ENCODE measurements at regions not wholly inside any gene's neighbourhood (a gene's known extent, or its start where the extent isn't known, plus 50 kb on each side); places are given as distances from the start of the nearest gene placed in this dataset.

- Histone ChIP-seq H3K27me3 (ENCODE audit: control insufficient read depth in 2 of 2, insufficient read depth in 1 of 2, low read length in 1 of 2) (no peaks in the 10 kb centered on the region), H3K36me3 (ENCODE audit: control insufficient read depth in 2 of 2, insufficient read depth in 2 of 2, low read length in 1 of 2) (no peaks in the 10 kb centered on the region), H3K4me3 (ENCODE audit: low read length in 2 of 2) (no peak overlapping the region), H3K27ac (ENCODE audit: low read depth in 1 of 2, low read length in 1 of 2) (no peak overlapping the region), H3K9me3 (ENCODE audit: control insufficient read depth in 2 of 2, insufficient read depth in 1 of 2, low read length in 1 of 2) (peaks cover 0 to 3% of the 10 kb centered on the region in 2 donors), H3K4me1 (ENCODE audit: control insufficient read depth in 2 of 2, insufficient read depth in 2 of 2, low read length in 2 of 2) (no peaks in the 10 kb centered on the region)
- 98% methylated on average over 1 of the region's 1 CpG for WGBS
- no peak for DNase-seq (ENCODE audit: low read depth in 6 of 9, low spot score in 9 of 9)
These were observed 1636.4 kb downstream of the SLITRK1 start for GRCh38 chr13:82245860-82246259.

GRCh38 chr13:82224806-82225205 lies 1657.5 kb downstream of the SLITRK1 start:
- DNase-seq (ENCODE audit: low read depth in 6 of 9, low spot score in 9 of 9), result no peak
- Histone ChIP-seq H3K27me3 (ENCODE audit: control insufficient read depth in 2 of 2, insufficient read depth in 1 of 2, low read length in 1 of 2) (no peaks in the 10 kb centered on the region), H3K27ac (ENCODE audit: low read depth in 1 of 2, low read length in 1 of 2) (no peak overlapping the region), H3K9me3 (ENCODE audit: control insufficient read depth in 2 of 2, insufficient read depth in 1 of 2, low read length in 1 of 2) (peaks cover 2 to 3% of the 10 kb centered on the region in 2 donors), H3K4me1 (ENCODE audit: control insufficient read depth in 2 of 2, insufficient read depth in 2 of 2, low read length in 2 of 2) (no peaks in the 10 kb centered on the region), H3K4me3 (ENCODE audit: low read length in 2 of 2) (no peak overlapping the region), H3K36me3 (ENCODE audit: control insufficient read depth in 2 of 2, insufficient read depth in 2 of 2, low read length in 1 of 2) (no peaks in the 10 kb centered on the region)
- WGBS, result 86% methylated on average over 3 of the region's 3 CpGs

DNA sequence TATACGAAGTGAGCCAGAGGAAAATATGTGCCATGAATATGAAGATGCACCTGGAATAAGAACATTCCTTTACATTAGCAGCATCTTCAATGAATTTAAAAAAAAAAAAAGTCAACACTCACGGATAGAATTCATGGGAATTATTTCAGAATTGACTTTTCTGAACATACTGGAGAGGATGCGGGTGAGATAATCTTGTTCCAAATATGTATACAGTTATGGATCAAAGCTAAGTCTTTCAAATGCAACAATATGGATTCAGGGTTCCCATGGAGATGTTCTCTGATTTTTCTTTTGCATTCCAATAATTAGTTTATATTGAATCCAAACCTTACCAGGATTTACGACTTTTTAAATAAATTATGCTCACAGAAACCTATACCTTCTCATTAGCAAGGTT lies 1660.7 kb downstream of the SLITRK1 start:
- Histone ChIP-seq H3K9me3 (ENCODE audit: control insufficient read depth in 2 of 2, insufficient read depth in 1 of 2, low read length in 1 of 2) (no peaks in the 10 kb centered on the region), H3K4me3 (ENCODE audit: low read length in 2 of 2) (no peak overlapping the region), H3K27ac (ENCODE audit: low read depth in 1 of 2, low read length in 1 of 2) (no peak overlapping the region), H3K4me1 (ENCODE audit: control insufficient read depth in 2 of 2, insufficient read depth in 2 of 2, low read length in 2 of 2) (no peaks in the 10 kb centered on the region), H3K36me3 (ENCODE audit: control insufficient read depth in 2 of 2, insufficient read depth in 2 of 2, low read length in 1 of 2) (no peaks in the 10 kb centered on the region), H3K27me3 (ENCODE audit: control insufficient read depth in 2 of 2, insufficient read depth in 1 of 2, low read length in 1 of 2) (no peaks in the 10 kb centered on the region)
- no peak for DNase-seq (ENCODE audit: low read depth in 6 of 9, low spot score in 9 of 9)
- WGBS, result 94% methylated on average over 4 of the region's 4 CpGs

DNA sequence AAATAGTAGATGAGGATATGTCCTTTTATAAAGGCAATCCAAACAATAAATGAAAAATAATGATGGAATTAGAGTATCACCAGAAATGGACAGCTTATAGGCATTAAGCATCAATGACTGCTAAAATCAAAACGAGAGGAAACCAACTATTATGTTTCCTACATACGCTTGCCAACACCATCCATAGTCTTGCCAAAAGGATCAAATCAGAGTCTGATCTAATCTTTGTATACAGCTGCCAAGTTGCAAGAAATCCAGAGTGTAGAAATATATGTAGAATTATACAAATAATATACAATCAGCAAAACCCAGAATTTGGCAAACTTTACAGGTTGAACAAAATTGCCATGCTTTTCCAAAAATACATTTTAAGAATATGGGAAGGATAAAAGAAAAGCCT lies 1661.6 kb downstream of the SLITRK1 start:
- no peak for DNase-seq (ENCODE audit: low read depth in 6 of 9, low spot score in 9 of 9)
- no peaks in the 10 kb centered on the region for H3K4me1 ChIP-seq (ENCODE audit: control insufficient read depth in 2 of 2, insufficient read depth in 2 of 2, low read length in 2 of 2)
- no peaks in the 10 kb centered on the region for H3K27me3 ChIP-seq (ENCODE audit: control insufficient read depth in 2 of 2, insufficient read depth in 1 of 2, low read length in 1 of 2)
- H3K36me3 ChIP-seq (ENCODE audit: control insufficient read depth in 2 of 2, insufficient read depth in 2 of 2, low read length in 1 of 2), result no peaks in the 10 kb centered on the region
- no peaks in the 10 kb centered on the region for H3K9me3 ChIP-seq (ENCODE audit: control insufficient read depth in 2 of 2, insufficient read depth in 1 of 2, low read length in 1 of 2)
- no peak overlapping the region for H3K4me3 ChIP-seq (ENCODE audit: low read length in 2 of 2)
- 81% methylated on average over 2 of the region's 2 CpGs for WGBS
- no peak overlapping the region for H3K27ac ChIP-seq (ENCODE audit: low read depth in 1 of 2, low read length in 1 of 2)

- WGBS, result 80% methylated on average over 1 of the region's 1 CpG
These were observed 1666.1 kb downstream of the SLITRK1 start for GRCh38 chr13:82216165-82216564.

DNA sequence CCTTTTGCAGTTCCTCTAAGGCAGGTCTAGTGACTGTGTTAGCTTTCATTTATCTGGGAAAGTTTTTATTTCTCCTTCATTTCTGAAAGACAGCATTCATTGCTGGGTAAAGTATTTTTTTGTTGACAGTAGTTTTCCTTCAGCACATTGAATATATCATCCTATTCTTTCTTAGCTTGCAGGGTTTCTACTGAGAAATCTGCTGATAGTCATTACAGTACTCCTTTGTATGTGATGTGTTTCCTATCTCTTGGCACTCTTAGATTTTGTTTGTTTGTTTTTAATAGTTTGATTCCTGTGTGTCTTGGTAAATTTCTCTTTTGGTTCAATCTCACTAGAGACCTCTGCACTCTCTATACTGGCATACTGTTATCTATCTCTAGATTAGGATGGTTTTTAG lies 1667.9 kb downstream of the SLITRK1 start:
- Histone ChIP-seq H3K9me3 (ENCODE audit: control insufficient read depth in 2 of 2, insufficient read depth in 1 of 2, low read length in 1 of 2) (no peaks in the 10 kb centered on the region), H3K27ac (ENCODE audit: low read depth in 1 of 2, low read length in 1 of 2) (no peak overlapping the region), H3K4me1 (ENCODE audit: control insufficient read depth in 2 of 2, insufficient read depth in 2 of 2, low read length in 2 of 2) (no peaks in the 10 kb centered on the region), H3K36me3 (ENCODE audit: control insufficient read depth in 2 of 2, insufficient read depth in 2 of 2, low read length in 1 of 2) (no peaks in the 10 kb centered on the region), H3K27me3 (ENCODE audit: control insufficient read depth in 2 of 2, insufficient read depth in 1 of 2, low read length in 1 of 2) (no peaks in the 10 kb centered on the region), H3K4me3 (ENCODE audit: low read length in 2 of 2) (no peak overlapping the region)
- DNase-seq (ENCODE audit: low read depth in 6 of 9, low spot score in 9 of 9), result no peak

More at GRCh38 chr13:82216165-82216564, 1666.1 kb downstream of the SLITRK1 start:
- Histone ChIP-seq H3K27ac (ENCODE audit: low read depth in 1 of 2, low read length in 1 of 2) (no peak overlapping the region), H3K27me3 (ENCODE audit: control insufficient read depth in 2 of 2, insufficient read depth in 1 of 2, low read length in 1 of 2) (no peaks in the 10 kb centered on the region), H3K36me3 (ENCODE audit: control insufficient read depth in 2 of 2, insufficient read depth in 2 of 2, low read length in 1 of 2) (no peaks in the 10 kb centered on the region), H3K4me1 (ENCODE audit: control insufficient read depth in 2 of 2, insufficient read depth in 2 of 2, low read length in 2 of 2) (no peaks in the 10 kb centered on the region), H3K9me3 (ENCODE audit: control insufficient read depth in 2 of 2, insufficient read depth in 1 of 2, low read length in 1 of 2) (no peaks in the 10 kb centered on the region), H3K4me3 (ENCODE audit: low read length in 2 of 2) (no peak overlapping the region)
- DNase-seq (ENCODE audit: low read depth in 6 of 9, low spot score in 9 of 9), result no peak

- no peak for DNase-seq (ENCODE audit: low read depth in 6 of 9, low spot score in 9 of 9)
These were observed 1676.0 kb downstream of the SLITRK1 start for GRCh38 chr13:82206241-82206640.

DNA sequence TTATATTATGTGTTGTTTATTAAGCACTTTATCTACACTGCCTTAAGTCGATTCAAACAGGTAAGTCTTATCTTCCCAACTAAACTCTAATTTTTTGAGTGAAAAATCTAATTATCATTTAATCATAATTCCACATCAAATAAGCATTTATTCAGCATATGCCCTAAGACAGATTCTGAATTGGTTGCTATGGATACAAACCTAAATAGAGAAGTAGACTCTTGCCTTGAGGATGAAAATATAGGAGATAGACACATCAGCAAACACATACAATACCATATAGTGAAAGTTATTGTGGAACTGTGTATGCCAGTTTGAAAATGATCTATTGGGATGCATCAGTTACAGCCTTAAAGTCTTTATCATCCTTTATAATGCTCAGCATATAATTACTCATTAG lies 1679.9 kb downstream of the SLITRK1 start:
- Histone ChIP-seq H3K27ac (ENCODE audit: low read depth in 1 of 2, low read length in 1 of 2) (no peak overlapping the region), H3K4me3 (ENCODE audit: low read length in 2 of 2) (no peak overlapping the region), H3K27me3 (ENCODE audit: control insufficient read depth in 2 of 2, insufficient read depth in 1 of 2, low read length in 1 of 2) (no peaks in the 10 kb centered on the region), H3K9me3 (ENCODE audit: control insufficient read depth in 2 of 2, insufficient read depth in 1 of 2, low read length in 1 of 2) (peaks cover 4 to 15% of the 10 kb centered on the region in 2 donors), H3K36me3 (ENCODE audit: control insufficient read depth in 2 of 2, insufficient read depth in 2 of 2, low read length in 1 of 2) (no peaks in the 10 kb centered on the region), H3K4me1 (ENCODE audit: control insufficient read depth in 2 of 2, insufficient read depth in 2 of 2, low read length in 2 of 2) (no peaks in the 10 kb centered on the region)
- no peak for DNase-seq (ENCODE audit: low read depth in 6 of 9, low spot score in 9 of 9)
- WGBS, result 74% methylated on average over 1 of the region's 1 CpG

More at GRCh38 chr13:82206241-82206640, 1676.0 kb downstream of the SLITRK1 start:
- Histone ChIP-seq H3K27me3 (ENCODE audit: control insufficient read depth in 2 of 2, insufficient read depth in 1 of 2, low read length in 1 of 2) (no peaks in the 10 kb centered on the region), H3K4me3 (ENCODE audit: low read length in 2 of 2) (no peak overlapping the region), H3K4me1 (ENCODE audit: control insufficient read depth in 2 of 2, insufficient read depth in 2 of 2, low read length in 2 of 2) (no peaks in the 10 kb centered on the region), H3K9me3 (ENCODE audit: control insufficient read depth in 2 of 2, insufficient read depth in 1 of 2, low read length in 1 of 2) (peaks cover 4 to 15% of the 10 kb centered on the region in 2 donors), H3K36me3 (ENCODE audit: control insufficient read depth in 2 of 2, insufficient read depth in 2 of 2, low read length in 1 of 2) (no peaks in the 10 kb centered on the region), H3K27ac (ENCODE audit: low read depth in 1 of 2, low read length in 1 of 2) (no peak overlapping the region)
- WGBS, result 96% methylated on average over 6 of the region's 6 CpGs

GRCh38 chr13:82196087-82196486 lies 1686.2 kb downstream of the SLITRK1 start:
- 96% methylated on average over 2 of the region's 2 CpGs for WGBS
- no peak overlapping the region for H3K27ac ChIP-seq (ENCODE audit: low read depth in 1 of 2, low read length in 1 of 2)
- H3K4me1 ChIP-seq (ENCODE audit: control insufficient read depth in 2 of 2, insufficient read depth in 2 of 2, low read length in 2 of 2), result no peaks in the 10 kb centered on the region
- DNase-seq (ENCODE audit: low read depth in 6 of 9, low spot score in 9 of 9), result no peak
- no peaks in the 10 kb centered on the region for H3K36me3 ChIP-seq (ENCODE audit: control insufficient read depth in 2 of 2, insufficient read depth in 2 of 2, low read length in 1 of 2)
- H3K27me3 ChIP-seq (ENCODE audit: control insufficient read depth in 2 of 2, insufficient read depth in 1 of 2, low read length in 1 of 2), result no peaks in the 10 kb centered on the region
- no peaks in the 10 kb centered on the region for H3K9me3 ChIP-seq (ENCODE audit: control insufficient read depth in 2 of 2, insufficient read depth in 1 of 2, low read length in 1 of 2)
- no peak overlapping the region for H3K4me3 ChIP-seq (ENCODE audit: low read length in 2 of 2)

- 82% methylated on average over 1 of the region's 1 CpG for WGBS
- Histone ChIP-seq H3K4me1 (ENCODE audit: control insufficient read depth in 2 of 2, insufficient read depth in 2 of 2, low read length in 2 of 2) (no peaks in the 10 kb centered on the region), H3K27me3 (ENCODE audit: control insufficient read depth in 2 of 2, insufficient read depth in 1 of 2, low read length in 1 of 2) (no peaks in the 10 kb centered on the region), H3K9me3 (ENCODE audit: control insufficient read depth in 2 of 2, insufficient read depth in 1 of 2, low read length in 1 of 2) (no peaks in the 10 kb centered on the region), H3K27ac (ENCODE audit: low read depth in 1 of 2, low read length in 1 of 2) (no peak overlapping the region), H3K4me3 (ENCODE audit: low read length in 2 of 2) (no peak overlapping the region), H3K36me3 (ENCODE audit: control insufficient read depth in 2 of 2, insufficient read depth in 2 of 2, low read length in 1 of 2) (no peaks in the 10 kb centered on the region)
- no peak for DNase-seq (ENCODE audit: low read depth in 6 of 9, low spot score in 9 of 9)
These were observed 1695.0 kb downstream of the SLITRK1 start for GRCh38 chr13:82187227-82187626.

All from thymus (tissue), 11 donors.